ENCODE measurements at regions not wholly inside any gene's neighbourhood (a gene's known extent, or its start where the extent isn't known, plus 50 kb on each side); places are given as distances from the start of the nearest gene placed in this dataset.

GRCh38 chr1:72530646-72531045, 248.3 kb upstream of the NEGR1 start:
- TF ChIP-seq EZH2 (IDR thresholded peaks at IDR 0.05; ENCODE audit: insufficient read depth, poor library complexity, severe bottlenecking) (no peak), EZH2phosphoT487 (IDR thresholded peaks at IDR 0.05; ENCODE audit: insufficient read depth, low read depth) (no peak)
